GM21381 (cell line): ENCODE measurements at regions not wholly inside any gene's neighbourhood (a gene's known extent, or its start where the extent isn't known, plus 50 kb on each side); places are given as distances from the start of the nearest gene placed in this dataset.
"Not testable (repeated sequence)": the region's sequence is repeated elsewhere in the genome, so short reads cannot be mapped to it uniquely, and the experiment has no call there.

Experiments used
- ATAC-seq: cut with Tn5 transposase; IDR thresholded peaks from one replicate; pipeline ENCODE4 v1.9.1; 2021; ENCODE audit warnings: mild to moderate bottlenecking, moderate library complexity; ENCODE audit not compliant: unreplicated experiment

DNA sequence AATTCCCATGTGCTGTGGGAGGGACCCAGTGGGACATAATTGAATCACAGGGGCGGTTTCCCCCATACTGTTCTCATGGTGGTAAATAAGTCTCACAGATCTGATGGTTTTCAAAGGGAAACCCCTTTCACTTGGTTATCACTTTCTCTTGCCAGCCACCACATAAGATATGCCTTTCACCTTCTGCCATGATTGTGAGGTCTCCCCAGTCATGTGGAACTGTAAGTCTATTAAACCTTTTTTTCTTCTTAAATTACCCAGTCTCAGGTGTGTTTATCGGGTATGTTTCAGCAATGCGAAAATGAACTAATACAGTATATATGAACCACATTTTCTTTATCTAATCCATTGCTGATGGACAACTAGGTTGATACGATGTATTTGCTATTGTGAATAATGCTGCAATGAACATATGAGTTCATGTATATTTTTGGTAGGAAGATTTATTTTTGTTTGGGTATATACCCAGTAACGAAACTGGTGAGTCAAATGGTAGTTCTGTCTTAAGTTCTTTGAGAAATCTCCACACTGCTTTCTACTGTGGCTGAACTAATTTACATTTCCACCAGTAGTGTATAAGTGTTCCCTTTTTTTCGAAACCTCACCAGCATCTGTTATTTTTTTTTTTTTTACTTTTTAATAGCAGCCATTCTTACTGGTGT lies 70.0 kb upstream of the HGF start:
- ATAC-seq = peak; percentile 85

DNA sequence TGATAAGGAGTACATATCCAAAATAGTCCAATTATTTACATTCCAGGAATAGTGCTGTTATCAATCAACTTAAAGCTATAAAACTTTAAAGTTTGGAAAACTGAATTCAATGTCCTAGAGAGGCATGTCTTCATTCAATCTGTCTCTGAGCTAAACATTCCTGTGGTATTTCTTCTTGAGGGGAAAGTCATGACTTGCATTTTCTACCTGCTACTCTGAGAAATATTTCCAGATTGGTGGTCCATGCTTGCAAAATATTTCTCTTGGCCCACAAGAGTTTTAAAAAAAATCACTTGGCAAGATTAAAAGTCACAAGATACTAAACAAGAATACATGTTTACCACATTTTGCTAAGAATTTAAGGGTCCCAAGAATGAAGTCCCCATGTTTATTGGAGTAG lies 63.6 kb upstream of the HGF start:
- no peak for ATAC-seq

DNA sequence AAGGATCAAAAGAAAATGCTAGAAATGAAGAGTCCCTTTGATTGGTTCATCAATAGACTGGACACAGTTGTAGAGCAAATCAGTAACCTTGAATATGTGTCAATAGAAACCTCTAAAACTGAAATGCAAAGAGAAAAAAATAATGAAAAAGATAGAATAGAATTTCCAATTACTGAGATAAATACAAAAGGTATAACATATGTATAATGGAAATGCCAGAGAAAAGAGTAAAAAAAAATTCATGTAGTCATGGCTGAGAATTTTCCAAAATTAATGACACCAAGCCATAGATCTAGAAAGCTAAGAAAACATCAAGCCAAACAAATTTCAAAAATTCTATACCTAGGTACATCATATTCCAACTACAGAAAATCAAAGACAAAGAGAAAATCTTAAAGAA lies 62.0 kb upstream of the HGF start:
- ATAC-seq = no peak

DNA sequence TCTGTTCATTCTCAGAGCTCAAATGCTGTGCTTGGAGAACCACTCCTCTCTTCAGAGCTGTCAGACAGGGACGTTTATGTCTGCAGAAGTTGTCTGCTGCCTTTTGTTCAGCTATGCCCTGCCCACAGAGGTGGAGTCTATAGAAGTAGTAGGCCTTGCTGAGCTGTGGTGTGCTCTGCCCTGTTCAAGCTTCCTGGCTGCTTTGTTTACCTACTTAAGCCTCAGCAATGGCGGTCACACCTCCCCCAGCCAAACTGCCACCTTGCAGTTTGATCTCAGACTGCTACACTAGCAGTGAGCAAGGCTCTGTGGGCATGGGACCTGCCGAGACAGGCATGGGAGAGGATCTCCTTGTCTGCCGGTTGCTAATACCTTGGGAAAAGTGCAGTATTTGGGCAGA lies 59.7 kb upstream of the HGF start:
- not testable (repeated sequence) for ATAC-seq

DNA sequence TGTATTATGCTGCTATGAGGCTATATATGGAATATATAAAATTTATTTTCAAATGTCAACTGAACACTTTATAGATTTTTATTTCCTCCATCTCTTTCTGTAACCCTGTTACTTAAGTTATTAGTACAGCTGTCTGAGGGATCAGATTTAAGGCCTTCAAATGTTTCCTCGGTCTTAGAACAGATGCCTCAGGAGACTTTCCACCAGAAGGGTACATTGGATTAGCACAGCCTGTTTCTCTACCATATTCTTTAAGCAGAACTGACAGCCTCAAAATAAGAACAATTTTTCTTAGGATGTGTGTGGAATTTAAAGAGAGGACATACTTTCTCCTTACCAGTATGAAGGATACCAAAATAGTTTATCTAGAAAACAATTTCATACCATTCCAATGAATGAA lies 53.0 kb upstream of the HGF start:
- ATAC-seq = no peak

DNA sequence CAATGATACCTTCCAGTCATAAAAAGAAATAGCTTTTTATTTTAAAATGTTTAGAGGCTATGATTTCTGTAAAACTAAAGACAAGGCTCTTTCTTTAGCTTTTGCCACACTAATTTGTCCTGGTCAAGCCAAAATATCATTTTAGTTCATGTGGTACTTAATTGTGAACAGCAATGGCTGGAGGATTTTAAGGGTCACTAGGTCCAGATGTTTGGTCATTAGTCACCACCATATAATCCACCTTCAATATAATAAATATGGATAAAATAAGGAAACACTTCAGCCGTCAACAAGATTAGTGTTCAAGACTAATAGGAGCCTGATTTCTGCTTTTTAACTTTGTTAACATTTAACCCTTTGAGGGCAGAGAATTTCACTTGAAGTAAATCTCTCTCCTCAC lies 50.0 kb upstream of the HGF start:
- no peak for ATAC-seq
